GM20431 (cell line): ENCODE measurements at regions not wholly inside any gene's neighbourhood (a gene's known extent, or its start where the extent isn't known, plus 50 kb on each side); places are given as distances from the start of the nearest gene placed in this dataset.

Source experiments
- in situ Hi-C: fragments of 300-500 bp; cut with MseI, MboI; formaldehyde crosslinking; loops from one replicate; pipeline ENCODE4 v1.15.0; 2020; ENCODE audit warnings: low sequenced_read_pairs; ENCODE audit not compliant: unreplicated experiment

DNA sequence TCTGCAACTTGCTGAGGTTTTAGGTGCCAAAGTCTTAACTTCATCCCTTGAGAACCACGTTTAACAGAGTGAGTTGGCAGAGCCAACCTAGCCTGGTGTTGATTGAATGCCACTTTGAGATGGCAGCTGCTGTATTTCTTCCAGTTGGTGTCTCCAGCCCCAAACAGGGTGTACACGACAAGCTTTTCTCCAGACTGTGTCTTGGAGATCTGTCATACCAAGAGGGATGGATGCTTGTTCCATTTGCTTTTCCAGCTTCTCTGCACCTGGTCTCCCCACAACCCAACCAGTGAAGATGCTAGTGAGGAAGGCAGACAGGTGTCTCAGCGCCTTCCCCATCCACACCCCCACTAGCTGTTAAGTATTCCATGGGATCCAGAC, 141.1 kb upstream of the HS3ST2 start:
- in situ Hi-C loops: no loop called here

DNA sequence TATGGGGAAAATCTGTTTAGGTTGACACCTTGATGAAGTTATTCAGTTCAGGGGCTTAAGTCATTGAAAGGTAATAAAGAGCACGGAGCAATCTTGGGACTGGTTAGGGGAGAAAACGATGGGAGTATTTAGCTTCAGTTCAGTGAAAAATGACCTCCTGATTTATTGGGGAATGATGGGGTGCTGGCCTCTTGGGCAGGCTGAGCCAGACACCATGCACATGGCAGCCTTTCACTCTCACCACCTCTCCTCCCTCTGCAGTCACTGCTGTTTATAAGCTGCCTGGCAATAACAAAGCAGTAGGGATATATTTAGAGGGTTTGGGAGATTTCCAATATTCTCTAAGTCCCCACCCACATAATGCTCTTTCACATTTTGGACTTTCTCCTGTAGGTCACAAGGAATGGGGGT, 140.5 kb upstream of the HS3ST2 start:
- in situ Hi-C loops: no loop called here

DNA sequence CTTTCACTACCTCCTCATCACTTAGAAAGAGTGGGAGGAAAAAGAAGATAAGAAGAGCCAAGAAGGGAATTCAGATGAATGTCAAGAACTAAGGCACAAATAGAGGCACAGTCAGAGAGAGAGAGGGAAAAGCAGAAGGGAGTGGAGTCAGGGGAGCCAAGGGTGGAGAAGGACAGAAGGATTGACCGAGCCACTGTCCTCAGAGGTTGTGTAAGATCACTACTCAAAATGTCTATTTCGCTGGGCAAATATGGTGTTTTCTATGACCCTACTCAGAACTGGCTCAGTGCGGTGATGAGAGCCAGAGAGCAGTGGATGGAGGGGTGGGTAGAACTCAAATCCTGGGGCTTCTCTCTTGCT, 139.2 kb upstream of the HS3ST2 start:
- in situ Hi-C loops: no loop called here

DNA sequence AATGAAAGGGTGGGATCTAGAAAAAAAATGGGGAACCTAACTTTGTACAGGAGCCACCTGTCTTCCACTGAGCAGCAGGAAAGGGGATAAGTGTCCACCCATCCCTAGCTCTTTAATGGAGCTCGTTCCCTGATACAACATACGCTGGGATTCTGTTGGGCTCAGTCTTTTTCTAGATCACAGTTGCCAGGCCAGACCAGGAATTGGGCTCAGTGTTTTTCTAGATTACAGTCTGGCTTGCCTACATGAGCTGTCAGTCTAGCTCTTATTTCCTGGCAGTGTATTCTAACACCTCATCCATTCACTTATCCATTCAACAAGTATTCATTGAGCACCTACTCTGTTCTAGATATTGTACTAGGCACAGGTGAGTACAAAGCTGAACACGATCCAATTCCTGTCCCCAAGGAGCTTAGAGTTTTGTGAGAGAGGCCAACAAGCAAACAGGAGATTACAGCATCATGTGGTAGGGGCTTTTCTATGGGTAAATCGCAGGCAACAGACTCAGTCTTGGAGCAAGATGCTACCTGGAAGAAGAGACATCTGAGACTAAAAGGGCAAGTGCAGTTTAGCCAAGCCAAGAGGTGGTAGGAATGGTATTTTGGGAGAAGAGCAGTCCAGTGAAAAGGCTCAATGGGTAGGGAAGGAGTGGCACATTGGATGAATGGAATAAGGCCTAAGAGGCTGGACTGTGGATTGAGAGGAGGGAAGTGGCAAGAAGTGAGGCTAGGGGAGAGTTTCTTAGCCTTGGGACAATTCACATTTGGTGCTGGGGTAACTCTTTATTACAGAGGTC, 138.0 kb upstream of the HS3ST2 start:
- in situ Hi-C loops: no loop called here

DNA sequence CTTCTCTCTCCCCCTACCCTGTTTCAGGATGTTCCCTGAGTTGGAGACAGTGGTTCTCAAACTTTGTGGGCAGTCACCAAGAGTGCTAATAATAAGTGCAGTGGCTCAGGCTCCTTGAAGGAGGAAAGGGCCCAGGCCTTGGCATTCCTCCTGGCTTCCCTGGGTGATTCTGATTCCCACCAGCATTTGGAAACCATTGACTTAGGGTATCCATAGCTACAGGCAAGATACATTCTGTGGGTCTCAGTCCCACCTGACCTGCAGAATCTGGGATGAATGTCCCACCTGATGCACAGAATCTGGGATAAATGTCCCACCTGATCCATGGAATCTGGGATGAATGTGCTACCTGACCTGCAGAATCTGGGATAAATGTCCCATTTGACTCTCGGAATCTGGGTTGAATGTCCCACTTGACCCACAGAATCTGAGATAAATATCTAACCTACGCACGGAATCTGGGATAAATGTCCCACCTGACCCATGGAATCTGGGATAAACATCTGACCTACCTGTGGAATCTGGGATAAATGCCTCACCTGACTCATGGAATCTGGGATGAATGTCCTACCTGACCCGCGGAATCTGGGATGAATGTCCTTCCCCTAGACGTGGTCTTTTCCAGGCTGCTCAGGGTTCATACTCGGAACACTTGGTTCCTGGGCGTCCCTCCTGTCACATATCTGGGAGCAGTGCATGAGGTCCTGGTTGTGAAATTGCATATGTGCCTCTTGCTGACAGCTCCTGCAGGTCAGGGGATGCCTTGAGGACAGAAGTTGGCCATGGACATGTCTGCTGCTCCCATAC, 136.7 kb upstream of the HS3ST2 start:
- in situ Hi-C loops: no loop called here

DNA sequence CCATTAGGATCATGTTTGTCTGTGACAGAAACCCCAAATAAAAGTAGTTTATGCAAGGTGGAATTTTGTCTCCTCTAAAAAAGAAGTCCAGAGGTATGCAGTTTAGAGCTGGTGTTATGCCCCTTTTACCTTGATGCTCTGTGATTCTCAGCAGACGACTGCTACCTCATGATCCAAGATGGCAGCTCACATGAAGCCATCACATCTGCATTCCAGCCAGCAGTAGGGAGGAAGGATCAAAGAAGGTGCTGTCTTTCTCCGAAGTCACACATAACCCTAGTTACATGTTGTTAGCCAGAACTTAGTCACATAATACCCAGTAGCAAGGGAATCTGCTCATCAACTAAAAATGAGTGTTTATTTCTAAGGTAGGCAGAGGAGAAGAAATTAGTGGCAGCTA, 135.7 kb upstream of the HS3ST2 start:
- in situ Hi-C loops: no loop called here

DNA sequence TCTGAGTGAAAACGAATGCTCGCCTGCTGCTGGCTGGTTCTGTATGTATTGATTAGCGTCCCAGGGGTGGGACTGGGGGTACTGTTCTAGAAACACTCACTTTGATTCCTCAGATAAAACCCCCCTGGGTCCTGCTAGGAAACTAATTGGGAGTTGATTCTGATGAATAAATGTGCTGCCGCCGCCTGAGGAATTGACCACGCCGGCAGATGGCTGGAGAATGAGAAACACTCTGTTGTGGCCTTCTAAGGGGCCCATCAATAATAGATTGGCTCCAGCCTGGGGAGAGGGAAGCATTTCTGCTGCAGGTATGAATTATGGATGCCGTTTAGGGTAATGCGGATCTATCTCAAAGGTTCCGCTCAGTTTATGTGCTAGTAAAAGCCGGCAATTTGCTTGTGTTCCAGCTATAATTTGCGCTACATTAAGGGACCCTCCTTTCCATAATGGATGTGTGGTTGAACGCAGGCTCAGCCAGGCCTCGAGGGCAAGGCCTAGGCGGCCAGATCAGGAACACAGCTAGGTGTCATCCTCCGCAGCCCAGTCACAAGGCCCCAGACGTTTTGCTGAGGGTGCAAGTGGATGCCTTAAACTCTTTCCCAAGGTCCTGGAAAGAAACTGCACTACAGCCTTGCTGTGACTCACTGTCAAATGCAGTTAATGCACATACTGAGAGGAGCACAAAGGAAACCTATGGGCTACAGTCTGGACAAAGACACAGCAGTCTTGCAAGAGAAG, 132.2 kb upstream of the HS3ST2 start:
- in situ Hi-C loops: no loop called here

DNA sequence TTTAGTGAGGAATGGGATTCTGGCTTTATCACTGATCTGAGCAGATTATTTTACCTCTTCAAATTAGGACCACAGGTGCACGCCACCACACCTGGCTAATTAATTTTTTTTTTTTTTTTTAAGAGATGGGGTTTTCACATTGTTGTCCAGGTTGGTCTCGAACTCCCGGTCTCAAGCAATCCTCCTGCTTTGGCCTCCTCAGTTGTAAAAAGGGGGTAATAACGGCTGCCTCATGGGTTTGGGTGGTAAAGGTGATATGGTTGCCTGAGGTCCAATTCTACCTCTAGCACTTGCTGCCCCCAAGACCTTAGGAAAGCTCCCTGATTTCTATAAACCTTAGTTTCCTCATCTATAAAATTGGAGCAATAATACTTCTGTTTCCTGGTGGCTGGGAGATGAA, 130.7 kb upstream of the HS3ST2 start:
- in situ Hi-C loops: no loop called here

DNA sequence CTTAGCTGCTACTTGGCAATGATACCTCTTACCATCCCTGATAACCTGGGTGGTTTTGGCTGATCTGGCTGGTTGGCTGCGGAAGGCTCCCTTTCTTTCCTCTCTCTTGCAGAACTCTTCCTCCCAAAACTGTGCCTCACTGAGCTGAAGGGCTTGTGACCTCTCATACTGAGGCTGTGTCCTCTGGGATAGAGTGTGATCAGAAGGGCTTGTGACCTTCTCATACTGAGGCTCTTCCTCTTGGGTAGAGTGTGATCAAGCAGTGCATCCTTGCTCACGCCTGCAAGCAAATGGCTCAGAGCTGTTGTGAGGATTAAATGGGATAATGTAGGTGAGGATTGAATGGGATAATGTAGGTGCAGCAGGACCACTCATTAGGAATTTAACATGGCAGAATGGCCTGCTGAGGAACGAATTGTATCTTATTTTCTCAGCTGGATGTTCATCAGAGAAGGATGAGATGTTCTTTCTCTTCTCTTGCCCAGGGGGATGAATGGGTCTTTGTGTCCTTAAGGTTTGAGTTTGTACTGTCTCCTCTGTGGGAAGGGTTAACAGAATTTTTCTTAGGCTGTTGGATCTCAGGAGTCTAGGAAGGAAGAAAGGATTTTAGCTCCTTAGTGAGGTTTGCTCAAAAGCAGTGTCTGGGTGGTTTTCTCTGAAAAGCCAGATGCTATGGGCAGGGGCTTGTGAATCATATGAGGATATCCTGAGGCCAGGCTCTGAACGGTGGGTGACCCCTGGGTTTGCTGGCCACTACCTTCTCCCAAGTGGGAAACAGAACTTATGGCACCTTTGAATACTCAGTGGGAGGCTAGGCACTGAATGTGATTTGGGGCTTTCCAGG, 130.0 kb upstream of the HS3ST2 start:
- in situ Hi-C loops: no loop called here

DNA sequence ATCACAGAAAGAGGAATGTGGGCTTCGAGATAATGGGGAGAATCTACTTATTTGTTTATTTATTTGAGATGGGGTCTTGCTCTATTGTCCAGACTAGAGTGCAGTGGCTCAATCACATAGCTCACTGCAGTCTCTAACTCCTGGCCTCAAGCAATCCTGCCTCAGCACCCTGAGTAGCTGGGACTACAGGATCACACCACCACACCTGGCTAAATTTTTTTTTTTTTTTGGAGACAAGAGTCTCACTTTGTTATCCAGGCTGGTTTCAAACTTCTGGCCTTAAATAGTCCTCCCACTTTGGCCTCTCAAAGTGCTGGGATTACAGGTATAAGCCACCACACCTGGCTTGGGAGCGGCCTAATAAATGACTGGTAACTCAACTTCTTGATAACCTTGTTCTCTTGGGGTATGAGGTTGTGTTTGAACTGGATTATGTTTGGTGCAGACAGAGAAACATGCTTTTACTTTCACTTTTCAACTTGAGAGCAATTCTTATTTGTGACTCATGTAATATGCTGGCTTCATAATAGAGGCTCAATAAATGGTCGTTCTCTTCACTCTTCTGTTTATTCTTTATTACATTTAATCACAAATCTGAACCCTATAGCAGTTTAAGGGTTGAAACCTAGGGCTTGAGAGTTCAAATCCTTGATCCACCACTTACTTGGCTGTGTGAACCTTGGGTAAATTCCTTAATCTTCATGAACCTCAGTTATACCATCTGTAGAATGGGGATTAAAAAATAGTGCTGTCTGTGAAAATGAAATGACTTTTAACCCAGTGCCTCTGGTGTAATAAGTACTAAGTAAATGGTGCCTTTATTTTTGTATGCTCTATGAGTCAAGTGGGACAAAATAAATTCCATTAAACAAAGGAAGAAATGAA, 129.1 kb upstream of the HS3ST2 start:
- in situ Hi-C loops: no loop called here

DNA sequence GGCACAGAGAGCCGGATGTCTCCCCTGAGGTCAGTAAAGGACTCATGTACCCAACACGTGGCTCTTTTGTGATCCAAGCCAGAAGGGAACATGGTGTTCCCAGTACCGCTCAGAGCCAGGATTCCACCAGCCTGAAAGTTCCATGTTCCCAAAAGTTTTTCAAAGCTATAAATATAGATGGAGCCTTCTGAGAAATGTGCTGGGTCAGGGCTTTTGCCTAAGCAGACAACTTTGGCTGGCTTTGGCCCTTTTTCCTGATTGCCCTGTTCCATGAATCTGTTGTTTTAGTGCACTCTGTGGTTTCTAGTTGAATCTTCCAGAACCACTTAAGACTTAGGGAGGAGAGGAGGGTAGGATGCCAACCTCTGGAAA, 128.5 kb upstream of the HS3ST2 start:
- in situ Hi-C loops: no loop called here

DNA sequence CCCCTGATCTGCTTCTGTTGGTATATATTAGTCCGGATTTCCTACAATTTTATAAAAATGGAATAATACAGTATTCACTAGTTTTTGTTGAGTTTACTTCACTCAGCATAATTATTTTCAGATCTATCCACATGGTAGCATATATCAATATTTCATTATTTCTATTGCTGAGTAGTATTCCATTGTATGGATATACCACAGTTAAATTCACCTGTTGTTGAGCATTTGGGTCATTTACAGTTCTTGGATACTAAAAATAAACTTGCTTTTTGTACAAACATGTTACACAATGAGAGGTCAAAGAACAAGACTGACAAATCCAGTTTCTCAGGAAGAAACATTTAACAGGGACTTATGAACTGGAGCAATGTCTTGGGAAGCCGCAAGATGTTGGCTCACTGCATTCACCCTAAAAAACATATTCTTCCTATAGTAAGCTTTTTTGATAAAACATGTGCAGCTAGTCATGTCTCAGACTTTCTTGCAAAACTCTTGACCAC, 126.9 kb upstream of the HS3ST2 start:
- in situ Hi-C loops: no loop called here

DNA sequence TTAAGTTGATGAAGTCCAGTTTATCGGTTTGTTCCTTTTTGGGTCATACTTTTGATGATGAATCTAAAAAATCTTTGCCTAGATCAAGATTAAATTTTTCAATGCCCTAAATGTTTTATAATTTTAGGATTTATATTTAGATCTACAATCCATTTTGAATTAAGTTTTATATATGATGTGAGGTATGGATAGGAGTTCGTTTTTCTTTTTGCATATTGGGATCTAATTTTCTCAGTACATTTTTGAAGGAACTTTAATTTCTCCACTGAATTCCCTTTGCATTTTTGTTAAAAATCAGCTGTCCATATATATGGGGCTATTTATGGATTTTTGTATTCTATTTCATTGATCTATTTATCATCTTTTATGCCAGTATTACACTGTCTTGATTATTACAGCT, 125.5 kb upstream of the HS3ST2 start:
- in situ Hi-C loops: no loop called here

DNA sequence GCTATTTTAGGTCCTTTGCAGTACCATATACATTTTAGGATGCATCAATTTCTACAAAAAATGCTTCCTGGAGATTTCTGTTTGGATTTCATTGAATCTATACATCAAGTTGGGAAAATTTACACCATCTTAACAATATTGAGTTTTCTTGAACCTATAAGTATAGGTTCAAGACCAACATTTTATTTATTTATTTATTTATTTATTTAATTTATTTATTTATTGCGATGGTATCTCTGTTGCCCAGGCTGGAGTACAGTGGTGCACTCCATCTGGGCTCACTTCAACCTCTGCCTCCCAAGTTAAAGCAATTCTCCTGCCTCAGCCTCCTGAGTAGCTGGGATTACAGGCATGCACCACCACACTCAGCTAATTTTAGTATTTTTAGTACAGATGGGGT, 125.0 kb upstream of the HS3ST2 start:
- in situ Hi-C loops: no loop called here

DNA sequence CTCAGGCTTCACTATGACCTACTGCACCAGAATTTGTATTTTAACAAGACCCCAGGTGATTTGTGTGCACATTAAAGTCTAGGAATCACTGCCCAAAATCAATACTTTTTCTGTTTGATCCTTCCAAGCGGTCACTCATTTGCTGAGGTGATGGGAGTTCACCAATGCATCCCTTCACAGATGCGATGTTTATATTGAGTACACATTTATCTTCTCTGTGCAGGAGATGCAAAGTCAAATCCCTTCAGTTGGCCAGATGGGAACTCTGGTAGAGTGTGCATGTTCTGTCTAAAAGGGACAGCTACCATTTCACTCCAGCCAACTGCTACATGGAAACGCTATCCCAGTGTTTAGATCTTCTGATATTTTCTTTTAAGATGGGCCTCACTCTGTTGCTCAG, 122.6 kb upstream of the HS3ST2 start:
- in situ Hi-C loops: no loop called here

DNA sequence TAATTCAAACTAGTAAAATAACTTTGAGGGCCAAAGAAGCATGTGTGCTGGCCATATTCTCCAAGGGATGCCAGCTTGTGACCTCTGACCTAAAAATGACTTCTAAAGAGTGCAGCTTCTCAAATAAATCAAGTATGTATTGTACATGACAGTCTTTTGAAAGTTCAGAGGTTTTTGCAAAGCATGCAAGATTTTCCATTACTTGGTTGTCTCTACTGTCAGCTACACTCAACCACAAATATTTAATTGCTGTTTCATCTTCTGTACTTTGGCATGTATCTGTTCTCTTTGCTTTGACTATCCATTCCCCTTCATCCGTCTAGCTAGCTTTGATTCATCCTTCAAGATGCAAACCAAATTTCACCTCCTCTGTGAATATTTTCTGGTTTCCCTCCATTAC, 121.9 kb upstream of the HS3ST2 start:
- in situ Hi-C loops: no loop called here

DNA sequence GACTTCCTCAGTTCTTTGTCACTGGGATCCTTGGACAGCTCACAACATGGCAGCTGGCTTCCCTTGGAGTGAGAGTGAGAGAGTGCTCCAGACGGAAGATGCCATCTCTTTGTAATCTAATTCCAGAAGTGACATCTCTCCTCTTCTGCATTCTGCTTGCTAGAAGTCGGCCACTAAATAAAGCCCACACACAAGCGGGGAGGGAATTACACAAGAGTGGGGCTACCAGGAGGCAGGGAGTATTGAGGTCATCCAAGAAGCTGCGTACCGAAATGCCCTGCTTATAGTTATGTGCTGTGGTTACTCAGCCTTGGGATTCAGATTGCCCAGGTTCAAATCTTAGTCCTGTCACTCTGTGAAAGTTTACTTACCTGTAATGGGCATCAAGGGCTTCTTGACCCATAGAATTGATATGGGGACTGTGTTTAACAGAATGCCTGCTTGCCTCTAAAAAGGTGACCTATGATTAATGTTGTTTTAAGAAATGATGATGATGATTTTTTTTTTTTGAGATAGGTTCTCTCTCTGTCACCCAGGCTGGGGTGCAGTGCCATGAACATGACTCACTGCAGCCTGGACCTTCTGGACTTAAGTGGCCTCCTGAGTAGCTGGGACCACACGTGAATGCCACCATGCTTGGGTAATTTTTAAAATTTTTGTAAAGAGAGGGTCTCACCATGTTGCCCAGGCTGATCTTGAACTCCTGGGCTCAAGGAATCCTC, 120.9 kb upstream of the HS3ST2 start:
- in situ Hi-C loops: no loop called here

DNA sequence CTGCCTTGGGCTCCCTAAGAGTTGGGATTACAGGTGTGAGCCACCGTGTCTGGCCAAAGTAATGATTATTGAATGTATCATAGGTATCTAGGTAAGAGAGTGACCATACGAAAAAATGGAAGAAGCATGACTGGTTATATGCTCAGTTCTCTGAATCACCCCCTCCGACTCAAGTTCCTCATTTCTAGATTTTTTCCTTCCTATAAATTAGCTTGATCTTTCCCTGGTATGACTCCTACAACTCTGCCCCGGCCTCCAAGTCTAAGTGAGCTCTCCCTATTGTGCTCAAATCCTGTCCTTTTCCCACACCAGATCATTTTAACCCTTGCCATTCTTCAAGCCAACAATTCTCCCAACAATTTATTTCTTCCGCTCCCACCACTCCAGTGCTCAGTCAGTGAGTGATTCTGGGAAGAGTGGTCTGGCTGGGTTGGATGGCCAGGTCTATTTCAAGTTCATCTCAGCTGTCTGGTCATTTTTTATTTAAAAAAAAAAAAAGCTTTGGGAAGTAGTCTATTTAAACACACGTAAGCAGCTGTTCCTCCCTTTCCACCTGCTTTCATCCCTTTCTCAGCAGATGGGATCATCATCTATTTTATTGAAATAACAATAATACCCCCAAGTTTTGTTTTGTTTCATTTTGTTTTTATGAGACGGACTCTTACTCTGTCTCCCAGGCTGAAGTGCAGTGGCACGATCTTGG, 120.2 kb upstream of the HS3ST2 start:
- in situ Hi-C loops: no loop called here
